ENCODE measurements at regions not wholly inside any gene's neighbourhood (a gene's known extent, or its start where the extent isn't known, plus 50 kb on each side); places are given as distances from the start of the nearest gene placed in this dataset.
"Not testable (repeated sequence)": the region's sequence is repeated elsewhere in the genome, so short reads cannot be mapped to it uniquely, and the experiment has no call there.

GRCh38 chr4:31194823-31195222 lies 474.7 kb downstream of the PCDH7 start:
- TF ChIP-seq CTCF (conservative IDR thresholded peaks at IDR 0.05; ENCODE audit: low read length), result no peak
- DNase-seq (ENCODE audit: low read depth), result no peak
- H3K4me3 ChIP-seq (ENCODE audit: low read length), result no peak overlapping the region

GRCh38 chr4:31199644-31200043 lies 479.5 kb downstream of the PCDH7 start:
- DNase-seq (ENCODE audit: low read depth), result no peak
- no peak for TF ChIP-seq CTCF (conservative IDR thresholded peaks at IDR 0.05; ENCODE audit: low read length)

GRCh38 chr4:31202054-31202453 lies 481.9 kb downstream of the PCDH7 start:
- not testable (repeated sequence) for H3K4me3 ChIP-seq (ENCODE audit: low read length); DNase-seq (ENCODE audit: low read depth)

More at GRCh38 chr4:31199644-31200043, 479.5 kb downstream of the PCDH7 start:
- H3K4me3 ChIP-seq (ENCODE audit: low read length), result no peak overlapping the region

GRCh38 chr4:31204874-31205273 lies 484.7 kb downstream of the PCDH7 start:
- no peak for TF ChIP-seq CTCF (conservative IDR thresholded peaks at IDR 0.05; ENCODE audit: low read length)
- no peak for DNase-seq (ENCODE audit: low read depth)
- no peak overlapping the region for H3K4me3 ChIP-seq (ENCODE audit: low read length)

GRCh38 chr4:31220921-31221320 lies 500.8 kb downstream of the PCDH7 start:
- no peak for TF ChIP-seq CTCF (conservative IDR thresholded peaks at IDR 0.05; ENCODE audit: low read length)
- DNase-seq (ENCODE audit: low read depth), result no peak
- no peak overlapping the region for H3K4me3 ChIP-seq (ENCODE audit: low read length)

GRCh38 chr4:31228068-31228467 lies 507.9 kb downstream of the PCDH7 start:
- TF ChIP-seq CTCF (conservative IDR thresholded peaks at IDR 0.05; ENCODE audit: low read length), result no peak
- H3K4me3 ChIP-seq (ENCODE audit: low read length), result no peak overlapping the region
- no peak for DNase-seq (ENCODE audit: low read depth)

GRCh38 chr4:31230594-31230993 lies 510.4 kb downstream of the PCDH7 start:
- no peak for DNase-seq (ENCODE audit: low read depth)
- no peak for TF ChIP-seq CTCF (conservative IDR thresholded peaks at IDR 0.05; ENCODE audit: low read length)
- H3K4me3 ChIP-seq (ENCODE audit: low read length), result no peak overlapping the region

- no peak for DNase-seq (ENCODE audit: low read depth)
- H3K4me3 ChIP-seq (ENCODE audit: low read length), result no peak overlapping the region
- TF ChIP-seq CTCF (conservative IDR thresholded peaks at IDR 0.05; ENCODE audit: low read length), result no peak
These were observed 514.3 kb downstream of the PCDH7 start for GRCh38 chr4:31234494-31234893.
